ENCODE measurements at regions not wholly inside any gene's neighbourhood (a gene's known extent, or its start where the extent isn't known, plus 50 kb on each side); places are given as distances from the start of the nearest gene placed in this dataset.

- H3K27ac ChIP-seq = no peak overlapping the region
- 52 to 100% (median 86%) methylated on average over 2 of the region's 2 CpGs; no CpG with 5 or more reads in 3 of the 10 experiments for WGBS, 10 experiments
- no peak for ATAC-seq (replicated peaks in 6 of 8)
- peaks cover 0 to 21% of the 10 kb centered on the region in 2 donors for H3K4me1 ChIP-seq (replicated peaks in 1 of 2)
- in situ Hi-C loops (cut with MboI; ENCODE audit: low pct_unique_long_range_greater_than_20kb in 2 of 9, low sequenced_read_pairs in 9 of 9, unreplicated experiment in 9 of 9) = no loop called here
- H3K4me3 ChIP-seq = no peak overlapping the region
These were observed 139.0 kb upstream of the RBMS3 start for GRCh38 chr3:29141918-29142275.

GRCh38 chr3:29143151-29143550 is 137.7 kb upstream of the RBMS3 start:
- H3K4me1 ChIP-seq (replicated peaks in 1 of 2) = peaks cover 0 to 21% of the 10 kb centered on the region in 2 donors
- no peak overlapping the region for H3K4me3 ChIP-seq
- in situ Hi-C loops (cut with MboI; ENCODE audit: low pct_unique_long_range_greater_than_20kb in 2 of 9, low sequenced_read_pairs in 9 of 9, unreplicated experiment in 9 of 9) = no loop called here
- WGBS, 10 experiments = 66 to 100% (median 91%) methylated on average over 2 to 3 of the region's 3 CpGs
- no peak overlapping the region for H3K27ac ChIP-seq
- ATAC-seq (replicated peaks in 6 of 8) = no peak

GRCh38 chr3:29144361-29144760 is 136.5 kb upstream of the RBMS3 start:
- Histone ChIP-seq H3K4me1 (replicated peaks in 1 of 2) (peaks cover 0 to 21% of the 10 kb centered on the region in 2 donors), H3K4me3 (no peak overlapping the region), H3K27ac (no peak overlapping the region)
- WGBS, 10 experiments = 36 to 100% (median 64%) methylated on average over 1 to 3 of the region's 3 CpGs; no CpG with 5 or more reads in 2 of the 10 experiments
- in situ Hi-C loops (cut with MboI; ENCODE audit: low pct_unique_long_range_greater_than_20kb in 2 of 9, low sequenced_read_pairs in 9 of 9, unreplicated experiment in 9 of 9) = no loop called here
- ATAC-seq (replicated peaks in 6 of 8) = peak in 1 of 8 experiments; percentile 76

GRCh38 chr3:29144807-29145206 is 136.1 kb upstream of the RBMS3 start:
- in situ Hi-C loops (cut with MboI; ENCODE audit: low pct_unique_long_range_greater_than_20kb in 2 of 9, low sequenced_read_pairs in 9 of 9, unreplicated experiment in 9 of 9) = no loop called here
- ATAC-seq (replicated peaks in 6 of 8) = peak in 7 of 8 experiments; percentile 36 to 91 (median 63)
- Histone ChIP-seq H3K4me1 (replicated peaks in 1 of 2) (peaks cover 0 to 20% of the 10 kb centered on the region in 2 donors), H3K27ac (peak overlapping the region in 1 of 2 donors; percentile 6), H3K4me3 (no peak overlapping the region)
- 4 to 88% (median 50%) methylated on average over 1 to 4 of the region's 4 CpGs; no CpG with 5 or more reads in 4 of the 10 experiments for WGBS, 10 experiments

GRCh38 chr3:29145360-29145759 is 135.5 kb upstream of the RBMS3 start:
- H3K4me3 ChIP-seq = no peak overlapping the region
- no peak overlapping the region for H3K27ac ChIP-seq
- H3K4me1 ChIP-seq (replicated peaks in 1 of 2) = peaks cover 0 to 14% of the 10 kb centered on the region in 2 donors
- 86 to 100% (median 100%) methylated on average over 1 of the region's 1 CpG; no CpG with 5 or more reads in 2 of the 10 experiments for whole genome bisulfite sequencing, 10 experiments
- ATAC-seq (replicated peaks in 6 of 8) = no peak
- in situ Hi-C loops (cut with MboI; ENCODE audit: low pct_unique_long_range_greater_than_20kb in 2 of 9, low sequenced_read_pairs in 9 of 9, unreplicated experiment in 9 of 9) = no loop called here

- no peak overlapping the region for H3K4me3 ChIP-seq
- in situ Hi-C loops (cut with MboI; ENCODE audit: low pct_unique_long_range_greater_than_20kb in 2 of 9, low sequenced_read_pairs in 9 of 9, unreplicated experiment in 9 of 9) = no loop called here
- peaks cover 3 to 8% of the 10 kb centered on the region in 2 donors for H3K4me1 ChIP-seq (replicated peaks in 1 of 2)
- no peak for ATAC-seq (replicated peaks in 6 of 8)
- WGBS, 10 experiments = 0 to 92% (median 61%) methylated on average over 1 to 2 of the region's 2 CpGs; no CpG with 5 or more reads in 4 of the 10 experiments
- H3K27ac ChIP-seq = no peak overlapping the region
These were observed 128.5 kb upstream of the RBMS3 start for GRCh38 chr3:29152379-29152778.

GRCh38 chr3:29153811-29154210 is 127.1 kb upstream of the RBMS3 start:
- 8 to 91% (median 67%) methylated on average over 2 to 3 of the region's 3 CpGs; no CpG with 5 or more reads in 5 of the 10 experiments for WGBS, 10 experiments
- Histone ChIP-seq H3K4me3 (no peak overlapping the region), H3K27ac (no peak overlapping the region), H3K4me1 (replicated peaks in 1 of 2) (peaks cover 3 to 8% of the 10 kb centered on the region in 2 donors)
- ATAC-seq (replicated peaks in 6 of 8) = no peak
- in situ Hi-C loops (cut with MboI; ENCODE audit: low pct_unique_long_range_greater_than_20kb in 2 of 9, low sequenced_read_pairs in 9 of 9, unreplicated experiment in 9 of 9) = no loop called here

- H3K27ac ChIP-seq = no peak overlapping the region
- ATAC-seq (replicated peaks in 6 of 8) = peak in 1 of 8 experiments; percentile 67
- WGBS, 10 experiments = 20 to 62% (median 39%) methylated on average over 3 to 5 of the region's 5 CpGs; no CpG with 5 or more reads in 1 of the 10 experiments
- in situ Hi-C loops (cut with MboI; ENCODE audit: low pct_unique_long_range_greater_than_20kb in 2 of 9, low sequenced_read_pairs in 9 of 9, unreplicated experiment in 9 of 9) = no loop called here
- H3K4me3 ChIP-seq = no peak overlapping the region
- peaks cover 3 to 8% of the 10 kb centered on the region in 2 donors for H3K4me1 ChIP-seq (replicated peaks in 1 of 2)
These were observed 124.7 kb upstream of the RBMS3 start for GRCh38 chr3:29156086-29156715.

- ATAC-seq (replicated peaks in 6 of 8) = no peak
- Histone ChIP-seq H3K4me3 (no peak overlapping the region), H3K27ac (no peak overlapping the region), H3K4me1 (replicated peaks in 1 of 2) (no peaks in the 10 kb centered on the region)
- 55 to 100% (median 80%) methylated on average over 1 to 3 of the region's 3 CpGs; no CpG with 5 or more reads in 2 of the 10 experiments for WGBS, 10 experiments
- in situ Hi-C loops (cut with MboI; ENCODE audit: low pct_unique_long_range_greater_than_20kb in 2 of 9, low sequenced_read_pairs in 9 of 9, unreplicated experiment in 9 of 9) = no loop called here
These were observed 116.0 kb upstream of the RBMS3 start for GRCh38 chr3:29164825-29165224.

- H3K4me3 ChIP-seq = no peak overlapping the region
- 67 to 100% (median 83%) methylated on average over 1 of the region's 1 CpG; no CpG with 5 or more reads in 4 of the 10 experiments for WGBS, 10 experiments
- no peak overlapping the region for H3K27ac ChIP-seq
- H3K4me1 ChIP-seq (replicated peaks in 1 of 2) = peaks cover 0 to 3% of the 10 kb centered on the region in 2 donors
- no peak for ATAC-seq (replicated peaks in 6 of 8)
- in situ Hi-C loops (cut with MboI; ENCODE audit: low pct_unique_long_range_greater_than_20kb in 2 of 9, low sequenced_read_pairs in 9 of 9, unreplicated experiment in 9 of 9) = no loop called here
These were observed 113.7 kb upstream of the RBMS3 start for GRCh38 chr3:29167180-29167579.

GRCh38 chr3:29168081-29168480 is 112.8 kb upstream of the RBMS3 start:
- peak in 1 of 8 experiments; percentile 6 for ATAC-seq (replicated peaks in 6 of 8)
- Histone ChIP-seq H3K4me1 (replicated peaks in 1 of 2) (peaks cover 0 to 3% of the 10 kb centered on the region in 2 donors), H3K27ac (no peak overlapping the region), H3K4me3 (no peak overlapping the region)
- in situ Hi-C loops (cut with MboI; ENCODE audit: low pct_unique_long_range_greater_than_20kb in 2 of 9, low sequenced_read_pairs in 9 of 9, unreplicated experiment in 9 of 9) = no loop called here
- WGBS, 10 experiments = 27 to 89% (median 64%) methylated on average over 1 to 2 of the region's 2 CpGs; no CpG with 5 or more reads in 1 of the 10 experiments

- Histone ChIP-seq H3K4me3 (no peak overlapping the region), H3K27ac (no peak overlapping the region), H3K4me1 (replicated peaks in 1 of 2) (peaks cover 0 to 3% of the 10 kb centered on the region in 2 donors)
- 17 to 100% (median 71%) methylated on average over 1 of the region's 1 CpG; no CpG with 5 or more reads in 3 of the 10 experiments for WGBS, 10 experiments
- no peak for ATAC-seq (replicated peaks in 6 of 8)
- in situ Hi-C loops (cut with MboI; ENCODE audit: low pct_unique_long_range_greater_than_20kb in 2 of 9, low sequenced_read_pairs in 9 of 9, unreplicated experiment in 9 of 9) = no loop called here
These were observed 112.2 kb upstream of the RBMS3 start for GRCh38 chr3:29168696-29169095.

- peaks cover 0 to 3% of the 10 kb centered on the region in 2 donors for H3K4me1 ChIP-seq (replicated peaks in 1 of 2)
- in situ Hi-C loops (cut with MboI; ENCODE audit: low pct_unique_long_range_greater_than_20kb in 2 of 9, low sequenced_read_pairs in 9 of 9, unreplicated experiment in 9 of 9) = no loop called here
- H3K27ac ChIP-seq = no peak overlapping the region
- no peak for ATAC-seq (replicated peaks in 6 of 8)
- WGBS, 10 experiments = 54 to 97% (median 80%) methylated on average over 1 to 3 of the region's 3 CpGs; no CpG with 5 or more reads in 2 of the 10 experiments
- no peak overlapping the region for H3K4me3 ChIP-seq
These were observed 111.4 kb upstream of the RBMS3 start for GRCh38 chr3:29169451-29169850.

All from motor neuron (in vitro differentiated cells).